IMR-90 (cell line): ENCODE measurements at regions not wholly inside any gene's neighbourhood (a gene's known extent, or its start where the extent isn't known, plus 50 kb on each side); places are given as distances from the start of the nearest gene placed in this dataset.

Experiments used
- BHLHE40 ChIP-seq: fragments of 150-350 bp; IDR thresholded peaks from 2 replicates; pipeline ENCODE4 v1.6.1; 2016; ENCODE audit warnings: mild to moderate bottlenecking, low read depth, low read length
- CEBPB ChIP-seq: IDR thresholded peaks from 2 replicates; pipeline ENCODE4 v1.6.1; 2012; ENCODE audit warnings: low read depth, low read length, improper control_type of control experiment
- CHD1 ChIP-seq: IDR thresholded peaks from 2 replicates; pipeline ENCODE4 v1.6.1; 2012; ENCODE audit warnings: low read depth, low read length, improper control_type of control experiment
- FOS ChIP-seq: fragments of 150-350 bp; IDR thresholded peaks from 2 replicates; pipeline ENCODE4 v1.6.1; 2016; ENCODE audit warnings: low read depth, low read length
- MAFK ChIP-seq: IDR thresholded peaks from 2 replicates; pipeline ENCODE4 v1.6.1; 2012; ENCODE audit warnings: low read depth, low read length, improper control_type of control experiment
- MAZ ChIP-seq: IDR thresholded peaks from 2 replicates; pipeline ENCODE4 v1.6.1; 2012; ENCODE audit warnings: low read depth, mild to moderate bottlenecking, low read length, improper control_type of control experiment, moderate library complexity, borderline replicate concordance
- NFE2L2 ChIP-seq: fragments of 150-350 bp; IDR thresholded peaks from 2 replicates; pipeline ENCODE4 v1.6.1; 2016; ENCODE audit warnings: low read depth, mild to moderate bottlenecking, low read length
- POLR2A ChIP-seq: IDR thresholded peaks from 2 replicates; pipeline ENCODE4 v1.6.1; 2012; ENCODE audit warnings: mild to moderate bottlenecking, low read depth, low read length
- RAD21 ChIP-seq: IDR thresholded peaks from 2 replicates; pipeline ENCODE4 v1.6.1; 2012; ENCODE audit warnings: low read length, improper control_type of control experiment
- RCOR1 ChIP-seq: IDR thresholded peaks from 2 replicates; pipeline ENCODE4 v1.6.1; 2012; ENCODE audit warnings: mild to moderate bottlenecking, low read length, improper control_type of control experiment; ENCODE audit not compliant: insufficient replicate concordance
- RFX5 ChIP-seq: IDR thresholded peaks from 2 replicates; pipeline ENCODE4 v1.8.0; 2012; ENCODE audit warnings: low read depth, mild to moderate bottlenecking, low read length, moderate library complexity
- TF ChIP-seq, protein P1 (sequence below): conservative IDR thresholded peaks from 2 replicates; pipeline ENCODE4 v1.5.1; 2012; ENCODE audit warnings: mild to moderate bottlenecking, low read depth, low read length, improper control_type of control experiment
- TF ChIP-seq, protein P2 (sequence below): fragments of 150-350 bp; IDR thresholded peaks from 2 replicates; pipeline ENCODE4 v1.6.1; 2016; ENCODE audit warnings: low read depth, mild to moderate bottlenecking, low read length, moderate library complexity, borderline replicate concordance
- TF ChIP-seq, protein P3 (sequence below): fragments of 150-350 bp; IDR thresholded peaks from 2 replicates; pipeline ENCODE4 v1.6.1; 2017; ENCODE audit warnings: mild to moderate bottlenecking, antibody characterized with exemption, low read length, low read depth

DNA sequence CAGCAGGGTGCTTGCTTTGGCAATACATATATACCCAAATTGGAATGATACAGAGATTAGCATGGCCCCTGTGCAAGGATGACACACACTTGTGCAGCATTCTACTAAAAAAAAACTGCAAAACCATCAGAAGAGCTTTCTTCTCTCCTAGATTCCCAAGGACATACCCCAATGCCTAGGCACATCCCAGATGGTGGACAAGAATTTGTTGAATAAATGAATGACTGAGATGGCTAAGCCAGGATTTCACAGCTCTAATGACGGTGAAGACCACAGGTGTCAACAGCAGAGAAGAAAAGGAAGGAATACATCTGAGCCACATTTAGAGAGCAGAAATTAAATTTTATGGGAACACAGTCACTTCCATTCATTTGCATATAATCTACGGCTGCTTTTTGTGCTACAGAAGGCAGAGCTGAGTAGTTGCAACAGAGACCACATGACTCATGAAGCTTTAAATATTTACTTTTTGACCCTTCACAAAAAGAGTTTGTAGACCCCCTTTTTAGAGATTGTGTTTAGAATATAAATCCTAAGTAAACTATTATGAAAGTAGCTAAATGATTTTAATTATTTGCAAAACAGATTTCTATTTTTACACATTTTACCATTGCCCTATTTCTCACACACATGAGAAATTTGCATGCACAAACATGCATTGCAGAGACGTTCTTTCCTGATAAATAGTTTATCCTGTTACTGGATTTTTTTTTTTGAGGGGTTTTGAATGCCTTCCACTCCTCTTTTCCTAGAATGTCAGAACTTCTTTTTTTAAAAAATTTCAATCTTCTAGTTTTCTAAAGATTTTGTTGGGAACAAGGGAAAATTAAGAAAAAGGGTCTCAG is 119.0 kb downstream of the PMAIP1 start:
- TF ChIP-seq RCOR1, result no peak
- TF ChIP-seq, protein P1, sequence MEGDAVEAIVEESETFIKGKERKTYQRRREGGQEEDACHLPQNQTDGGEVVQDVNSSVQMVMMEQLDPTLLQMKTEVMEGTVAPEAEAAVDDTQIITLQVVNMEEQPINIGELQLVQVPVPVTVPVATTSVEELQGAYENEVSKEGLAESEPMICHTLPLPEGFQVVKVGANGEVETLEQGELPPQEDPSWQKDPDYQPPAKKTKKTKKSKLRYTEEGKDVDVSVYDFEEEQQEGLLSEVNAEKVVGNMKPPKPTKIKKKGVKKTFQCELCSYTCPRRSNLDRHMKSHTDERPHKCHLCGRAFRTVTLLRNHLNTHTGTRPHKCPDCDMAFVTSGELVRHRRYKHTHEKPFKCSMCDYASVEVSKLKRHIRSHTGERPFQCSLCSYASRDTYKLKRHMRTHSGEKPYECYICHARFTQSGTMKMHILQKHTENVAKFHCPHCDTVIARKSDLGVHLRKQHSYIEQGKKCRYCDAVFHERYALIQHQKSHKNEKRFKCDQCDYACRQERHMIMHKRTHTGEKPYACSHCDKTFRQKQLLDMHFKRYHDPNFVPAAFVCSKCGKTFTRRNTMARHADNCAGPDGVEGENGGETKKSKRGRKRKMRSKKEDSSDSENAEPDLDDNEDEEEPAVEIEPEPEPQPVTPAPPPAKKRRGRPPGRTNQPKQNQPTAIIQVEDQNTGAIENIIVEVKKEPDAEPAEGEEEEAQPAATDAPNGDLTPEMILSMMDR, result no peak
- no peak for TF ChIP-seq POLR2A
- no peak for TF ChIP-seq NFE2L2
- peak; percentile 83 for TF ChIP-seq CEBPB
- TF ChIP-seq RAD21, result no peak
- no peak for TF ChIP-seq RFX5
- TF ChIP-seq MAFK, result no peak
- TF ChIP-seq, protein P2, sequence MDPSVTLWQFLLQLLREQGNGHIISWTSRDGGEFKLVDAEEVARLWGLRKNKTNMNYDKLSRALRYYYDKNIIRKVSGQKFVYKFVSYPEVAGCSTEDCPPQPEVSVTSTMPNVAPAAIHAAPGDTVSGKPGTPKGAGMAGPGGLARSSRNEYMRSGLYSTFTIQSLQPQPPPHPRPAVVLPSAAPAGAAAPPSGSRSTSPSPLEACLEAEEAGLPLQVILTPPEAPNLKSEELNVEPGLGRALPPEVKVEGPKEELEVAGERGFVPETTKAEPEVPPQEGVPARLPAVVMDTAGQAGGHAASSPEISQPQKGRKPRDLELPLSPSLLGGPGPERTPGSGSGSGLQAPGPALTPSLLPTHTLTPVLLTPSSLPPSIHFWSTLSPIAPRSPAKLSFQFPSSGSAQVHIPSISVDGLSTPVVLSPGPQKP, result no peak
- 0 out of 2 replicates have a peak, but pooled peaks have one; percentile 28 for TF ChIP-seq FOS
- no peak for TF ChIP-seq CHD1
- TF ChIP-seq BHLHE40, result no peak
- TF ChIP-seq, protein P3, sequence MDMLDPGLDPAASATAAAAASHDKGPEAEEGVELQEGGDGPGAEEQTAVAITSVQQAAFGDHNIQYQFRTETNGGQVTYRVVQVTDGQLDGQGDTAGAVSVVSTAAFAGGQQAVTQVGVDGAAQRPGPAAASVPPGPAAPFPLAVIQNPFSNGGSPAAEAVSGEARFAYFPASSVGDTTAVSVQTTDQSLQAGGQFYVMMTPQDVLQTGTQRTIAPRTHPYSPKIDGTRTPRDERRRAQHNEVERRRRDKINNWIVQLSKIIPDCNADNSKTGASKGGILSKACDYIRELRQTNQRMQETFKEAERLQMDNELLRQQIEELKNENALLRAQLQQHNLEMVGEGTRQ, result no peak
- TF ChIP-seq MAZ, result no peak
